ENCODE measurements at regions not wholly inside any gene's neighbourhood (a gene's known extent, or its start where the extent isn't known, plus 50 kb on each side); places are given as distances from the start of the nearest gene placed in this dataset.
"Not testable (repeated sequence)": the region's sequence is repeated elsewhere in the genome, so short reads cannot be mapped to it uniquely, and the experiment has no call there.

- no CpG with 5 or more reads among the region's 4 CpGs for WGBS, 2 donors
- H3K4me1 ChIP-seq; H3K27ac ChIP-seq; ATAC-seq (ENCODE audit: low FRiP score in 2 of 2); DNase-seq; H3K27me3 ChIP-seq; H3K36me3 ChIP-seq; H3K9me3 ChIP-seq; H3K4me3 ChIP-seq: not testable (repeated sequence)
These were observed 1540.6 kb downstream of the SPATA31A7 start for GRCh38 chr9:62730229-62731000.

GRCh38 chr9:62731015-62731414, 1541.2 kb downstream of the SPATA31A7 start:
- not testable (repeated sequence) for H3K4me3 ChIP-seq; H3K27ac ChIP-seq; H3K9me3 ChIP-seq; H3K4me1 ChIP-seq; DNase-seq; ATAC-seq (ENCODE audit: low FRiP score in 2 of 2); H3K36me3 ChIP-seq; H3K27me3 ChIP-seq
- no CpG with 5 or more reads among the region's 2 CpGs for WGBS, 2 donors

GRCh38 chr9:62737004-62737606, 1547.3 kb downstream of the SPATA31A7 start:
- H3K27me3 ChIP-seq; H3K4me3 ChIP-seq; H3K9me3 ChIP-seq; H3K36me3 ChIP-seq; ATAC-seq (ENCODE audit: low FRiP score in 2 of 2); H3K27ac ChIP-seq; H3K4me1 ChIP-seq; DNase-seq: not testable (repeated sequence)
- WGBS, 2 donors: 50% methylated on average over 1 of the region's 2 CpGs; no CpG with 5 or more reads in 1 of the 2 donors

GRCh38 chr9:62737915-62738314, 1548.1 kb downstream of the SPATA31A7 start:
- 30 to 33% methylated on average over 7 to 8 of the region's 24 CpGs for WGBS, 2 donors
- ATAC-seq (ENCODE audit: low FRiP score in 2 of 2); H3K4me3 ChIP-seq: not testable (repeated sequence)

GRCh38 chr9:62745774-62746529, 1556.1 kb downstream of the SPATA31A7 start:
- H3K9me3 ChIP-seq; H3K27me3 ChIP-seq; H3K4me3 ChIP-seq; DNase-seq; H3K36me3 ChIP-seq; ATAC-seq (ENCODE audit: low FRiP score in 2 of 2); H3K27ac ChIP-seq; H3K4me1 ChIP-seq: not testable (repeated sequence)
- WGBS, 2 donors: no CpG with 5 or more reads among the region's 7 CpGs

More at GRCh38 chr9:62737915-62738314, 1548.1 kb downstream of the SPATA31A7 start:
- H3K27me3 ChIP-seq, H3K4me1 ChIP-seq, H3K36me3 ChIP-seq, H3K27ac ChIP-seq, DNase-seq, H3K9me3 ChIP-seq: not testable (repeated sequence)

All from upper lobe of left lung (tissue), 6 donors.